ENCODE measurements at regions not wholly inside any gene's neighbourhood (a gene's known extent, or its start where the extent isn't known, plus 50 kb on each side); places are given as distances from the start of the nearest gene placed in this dataset.

GRCh38 chr17:79406316-79406715, 204.5 kb downstream of the RBFOX3 start:
- TF ChIP-seq GATA3 (IDR thresholded peaks at IDR 0.05; ENCODE audit: low read depth, low read length) (no peak), GATA2 (IDR thresholded peaks at IDR 0.05; ENCODE audit: low read depth, low read length) (no peak)

All from SH-SY5Y (cell line).